ENCODE measurements at regions not wholly inside any gene's neighbourhood (a gene's known extent, or its start where the extent isn't known, plus 50 kb on each side); places are given as distances from the start of the nearest gene placed in this dataset.

DNA sequence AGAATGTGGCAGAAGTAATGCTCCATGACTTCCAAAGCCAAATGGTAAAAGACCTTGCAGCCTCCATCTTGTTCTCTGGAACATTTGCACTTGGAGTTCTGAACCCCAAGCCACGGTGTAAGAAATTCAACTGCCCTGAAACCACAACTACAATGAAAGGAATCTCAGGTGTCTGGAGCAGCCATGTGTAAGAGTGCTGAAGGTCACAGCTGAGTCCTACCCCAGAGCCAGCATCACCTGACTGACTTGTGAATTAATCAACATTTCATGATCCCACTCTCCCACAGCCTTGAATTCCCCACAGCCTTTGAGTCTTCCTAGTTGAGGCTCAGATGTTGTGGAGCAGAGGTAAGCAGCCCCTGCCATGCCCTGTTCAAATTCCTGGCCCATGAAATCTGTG is 192.8 kb upstream of the CAMK1G start:
- no peaks in the 10 kb centered on the region for H3K27me3 ChIP-seq (replicated peaks; ENCODE audit: insufficient read depth, low read length)
- H3K27ac ChIP-seq (ENCODE audit: low read length), result no peak overlapping the region
- no peaks in the 10 kb centered on the region for H3K4me1 ChIP-seq (ENCODE audit: low read length)
- no peak overlapping the region for H2AFZ ChIP-seq (ENCODE audit: low read length)
- H3K4me2 ChIP-seq (ENCODE audit: low read depth, low read length), result no peak overlapping the region
- no peaks in the 10 kb centered on the region for H3K79me2 ChIP-seq (ENCODE audit: low read length)
- H3K36me3 ChIP-seq (replicated peaks; ENCODE audit: insufficient read depth, low read length), result no peaks in the 10 kb centered on the region
- H3F3A ChIP-seq (ENCODE audit: insufficient read depth, low read length), result no peaks in the 10 kb centered on the region
- TF ChIP-seq EZH2 (optimal IDR thresholded peaks at IDR 0.05; ENCODE audit: low read depth, low read length) (no peak), EZH2phosphoT487 (IDR thresholded peaks at IDR 0.05; ENCODE audit: low read length) (no peak)
- TF ChIP-seq, protein P1, sequence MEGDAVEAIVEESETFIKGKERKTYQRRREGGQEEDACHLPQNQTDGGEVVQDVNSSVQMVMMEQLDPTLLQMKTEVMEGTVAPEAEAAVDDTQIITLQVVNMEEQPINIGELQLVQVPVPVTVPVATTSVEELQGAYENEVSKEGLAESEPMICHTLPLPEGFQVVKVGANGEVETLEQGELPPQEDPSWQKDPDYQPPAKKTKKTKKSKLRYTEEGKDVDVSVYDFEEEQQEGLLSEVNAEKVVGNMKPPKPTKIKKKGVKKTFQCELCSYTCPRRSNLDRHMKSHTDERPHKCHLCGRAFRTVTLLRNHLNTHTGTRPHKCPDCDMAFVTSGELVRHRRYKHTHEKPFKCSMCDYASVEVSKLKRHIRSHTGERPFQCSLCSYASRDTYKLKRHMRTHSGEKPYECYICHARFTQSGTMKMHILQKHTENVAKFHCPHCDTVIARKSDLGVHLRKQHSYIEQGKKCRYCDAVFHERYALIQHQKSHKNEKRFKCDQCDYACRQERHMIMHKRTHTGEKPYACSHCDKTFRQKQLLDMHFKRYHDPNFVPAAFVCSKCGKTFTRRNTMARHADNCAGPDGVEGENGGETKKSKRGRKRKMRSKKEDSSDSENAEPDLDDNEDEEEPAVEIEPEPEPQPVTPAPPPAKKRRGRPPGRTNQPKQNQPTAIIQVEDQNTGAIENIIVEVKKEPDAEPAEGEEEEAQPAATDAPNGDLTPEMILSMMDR (IDR thresholded peaks at IDR 0.05; ENCODE audit: low read length), result no peak
- H4K20me1 ChIP-seq (ENCODE audit: insufficient read depth, low read length), result no peaks in the 10 kb centered on the region
- no peaks in the 10 kb centered on the region for H3K9me3 ChIP-seq (replicated peaks; ENCODE audit: insufficient read depth, low read length)
- no peaks in the 10 kb centered on the region for H3K9me2 ChIP-seq (replicated peaks; ENCODE audit: insufficient read depth, low read length)
- no peak overlapping the region for H3K9ac ChIP-seq (ENCODE audit: low read length)
- H3K4me3 ChIP-seq (ENCODE audit: low read length), result no peak overlapping the region
- no peak for DNase-seq

DNA sequence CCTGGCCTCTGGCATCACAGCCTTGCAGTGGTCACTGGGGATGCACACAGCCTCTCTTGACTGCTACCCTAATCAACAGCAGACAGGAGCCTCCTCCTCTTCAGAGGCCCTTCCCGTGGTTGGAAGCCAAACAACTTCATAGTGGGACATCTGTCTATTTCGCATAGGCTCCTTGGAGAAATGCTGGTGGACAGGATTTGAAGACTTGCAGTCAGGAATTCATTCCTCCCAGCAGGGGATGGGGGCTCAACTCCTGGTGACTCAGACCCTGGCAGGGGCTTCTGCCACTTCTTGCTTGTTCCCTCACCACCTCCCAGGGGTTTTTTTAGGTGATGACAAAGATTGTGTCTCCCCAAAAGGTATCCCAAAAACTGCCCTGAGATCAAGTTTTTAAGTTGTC is 191.7 kb upstream of the CAMK1G start:
- H3K79me2 ChIP-seq (ENCODE audit: low read length), result no peaks in the 10 kb centered on the region
- H3K4me1 ChIP-seq (ENCODE audit: low read length), result no peaks in the 10 kb centered on the region
- H4K20me1 ChIP-seq (ENCODE audit: insufficient read depth, low read length), result no peaks in the 10 kb centered on the region
- no peaks in the 10 kb centered on the region for H3K9me3 ChIP-seq (replicated peaks; ENCODE audit: insufficient read depth, low read length)
- DNase-seq, result no peak
- H3K27ac ChIP-seq (ENCODE audit: low read length), result no peak overlapping the region
- no peak overlapping the region for H3K4me2 ChIP-seq (ENCODE audit: low read depth, low read length)
- no peaks in the 10 kb centered on the region for H3F3A ChIP-seq (ENCODE audit: insufficient read depth, low read length)
- no peak overlapping the region for H2AFZ ChIP-seq (ENCODE audit: low read length)
- no peaks in the 10 kb centered on the region for H3K27me3 ChIP-seq (replicated peaks; ENCODE audit: insufficient read depth, low read length)
- no peaks in the 10 kb centered on the region for H3K9me2 ChIP-seq (replicated peaks; ENCODE audit: insufficient read depth, low read length)
- TF ChIP-seq, protein P1 (IDR thresholded peaks at IDR 0.05; ENCODE audit: low read length), result no peak
- TF ChIP-seq EZH2 (optimal IDR thresholded peaks at IDR 0.05; ENCODE audit: low read depth, low read length) (no peak), EZH2phosphoT487 (IDR thresholded peaks at IDR 0.05; ENCODE audit: low read length) (no peak)
- H3K36me3 ChIP-seq (replicated peaks; ENCODE audit: insufficient read depth, low read length), result no peaks in the 10 kb centered on the region
- no peak overlapping the region for H3K9ac ChIP-seq (ENCODE audit: low read length)
- no peak overlapping the region for H3K4me3 ChIP-seq (ENCODE audit: low read length)

DNA sequence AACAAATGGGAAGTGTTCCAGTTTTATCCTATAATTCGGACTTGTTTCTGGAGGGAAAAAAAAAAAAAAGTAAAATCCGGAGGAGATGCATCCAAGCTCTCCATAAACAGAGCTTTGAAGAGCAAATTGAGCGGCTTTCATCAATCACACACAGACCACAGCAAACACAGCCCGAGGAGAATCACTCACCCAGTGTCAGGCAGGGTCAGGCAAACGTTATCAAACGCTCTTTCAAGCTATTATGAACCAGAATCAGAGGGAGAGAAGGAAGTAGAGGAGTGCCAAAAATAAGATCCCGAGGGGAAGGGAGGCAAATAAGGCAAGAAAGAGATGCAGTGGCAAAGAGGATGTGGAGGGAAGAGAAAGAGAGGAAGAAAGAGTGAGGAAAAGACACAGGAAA is 188.3 kb upstream of the CAMK1G start:
- no peaks in the 10 kb centered on the region for H3K27me3 ChIP-seq (replicated peaks; ENCODE audit: insufficient read depth, low read length)
- no peak overlapping the region for H3K9ac ChIP-seq (ENCODE audit: low read length)
- no peak overlapping the region for H3K27ac ChIP-seq (ENCODE audit: low read length)
- H4K20me1 ChIP-seq (ENCODE audit: insufficient read depth, low read length), result no peaks in the 10 kb centered on the region
- no peak overlapping the region for H3K4me2 ChIP-seq (ENCODE audit: low read depth, low read length)
- no peak for DNase-seq
- no peaks in the 10 kb centered on the region for H3K9me2 ChIP-seq (replicated peaks; ENCODE audit: insufficient read depth, low read length)
- H3K9me3 ChIP-seq (replicated peaks; ENCODE audit: insufficient read depth, low read length), result no peaks in the 10 kb centered on the region
- TF ChIP-seq, protein P1 (IDR thresholded peaks at IDR 0.05; ENCODE audit: low read length), result no peak
- TF ChIP-seq EZH2phosphoT487 (IDR thresholded peaks at IDR 0.05; ENCODE audit: low read length) (no peak), EZH2 (optimal IDR thresholded peaks at IDR 0.05; ENCODE audit: low read depth, low read length) (no peak)
- H3K4me1 ChIP-seq (ENCODE audit: low read length), result peaks cover 14% of the 10 kb centered on the region
- H3F3A ChIP-seq (ENCODE audit: insufficient read depth, low read length), result 0 out of 2 replicates have a peak, but pooled peaks cover 4% of the 10 kb centered on the region
- H2AFZ ChIP-seq (ENCODE audit: low read length), result no peak overlapping the region
- H3K36me3 ChIP-seq (replicated peaks; ENCODE audit: insufficient read depth, low read length), result no peaks in the 10 kb centered on the region
- H3K79me2 ChIP-seq (ENCODE audit: low read length), result no peaks in the 10 kb centered on the region
- no peak overlapping the region for H3K4me3 ChIP-seq (ENCODE audit: low read length)

Data from MM.1S (cell line).